B cell (primary cell): ENCODE measurements at regions not wholly inside any gene's neighbourhood (a gene's known extent, or its start where the extent isn't known, plus 50 kb on each side); places are given as distances from the start of the nearest gene placed in this dataset.

Source experiments
- CTCF ChIP-seq: fragments of 200-600 bp; IDR thresholded peaks from one replicate; pipeline ENCODE4 v1.8.0; 2022; ENCODE audit warnings: antibody characterized with exemption, mild to moderate bottlenecking
- EZH2 ChIP-seq: IDR thresholded peaks from 2 replicates; pipeline ENCODE4 v1.6.1; 2012; ENCODE audit warnings: borderline replicate concordance, low read depth, mild to moderate bottlenecking, moderate library complexity, low read length; ENCODE audit not compliant: insufficient read depth, poor library complexity, severe bottlenecking

- TF ChIP-seq CTCF: no peak
- TF ChIP-seq EZH2: no peak
These were observed 412.0 kb upstream of the TCF4 start for GRCh38 chr18:56000041-56000440.
